A549 (cell line): ENCODE measurements at regions not wholly inside any gene's neighbourhood (a gene's known extent, or its start where the extent isn't known, plus 50 kb on each side); places are given as distances from the start of the nearest gene placed in this dataset.

Source experiments
- ATAC-seq, 2 experiments: fragments of 200-7000 bp in 1 of 2; fragments of >200 bp in 1 of 2; cut with Nextera tagmentation in 1 of 2; cut with Tn5 transposase in 1 of 2; 3 replicates each; pipeline versions ENCODE4 v1.8.0 to v1.9.1; 2018 to 2020; ENCODE audit warnings: mild to moderate bottlenecking in 1 of 2, moderate library complexity in 1 of 2
- CTCF ChIA-PET: fragments of 300-600 bp; sonication (Branson Sonifier 250); formaldehyde crosslinking; extraction: SDS; loops from one replicate; lab custom pipeline; 2021; ENCODE audit warnings: antibody characterized with exemption, inconsistent platforms; lab: Yijun Ruan, JAX
- POLR2A ChIA-PET: fragments of 350-600 bp; formaldehyde crosslinking; extraction: SDS; loops from one replicate; lab custom pipeline; 2021; ENCODE audit warnings: antibody characterized with exemption, inconsistent platforms; lab: Yijun Ruan, JAX
- DNase-seq, 2 experiments: peaks; one replicate each; pipeline versions ENCODE4 v3.0.0 to v3.0.0-alpha.2; 2011 to 2016; ENCODE audit warnings: low read depth in 1 of 2, low spot score in 1 of 2
- FAIRE-seq: peaks from 2 replicates; lab custom pipeline; 2011; peaks lifted over from hg19 to GRCh38; lab: Jason Lieb, UNC
- H3K27ac ChIP-seq, 2 experiments: fragments of >200 bp; sonication (Bioruptor Twin); formaldehyde crosslinking; 3 replicates each; pipeline ENCODE4 v1.5.1; 2016 to 2017
- H3K4me1 ChIP-seq: fragments of >200 bp; sonication (Bioruptor Twin); formaldehyde crosslinking; 3 replicates; pipeline ENCODE4 v1.6.1; 2016
- H3K4me2 ChIP-seq: fragments of >200 bp; sonication (Bioruptor Twin); formaldehyde crosslinking; 3 replicates; pipeline ENCODE4 v1.6.1; 2016
- H3K4me3 ChIP-seq: fragments of >200 bp; sonication (Bioruptor Twin); formaldehyde crosslinking; 3 replicates; pipeline ENCODE4 v1.5.1; 2016
- H3K9me3 ChIP-seq: fragments of >200 bp; sonication (Bioruptor Twin); formaldehyde crosslinking; 3 replicates; pipeline ENCODE4 v1.6.1; 2016
- CBX8 ChIP-seq: fragments of 200-600 bp; sonication (generic); IDR thresholded peaks from 2 replicates; pipeline ENCODE4 v1.6.1; 2016
- CEBPB ChIP-seq, 2 experiments: fragments of >200 bp in 1 of 2; sonication (Bioruptor Twin) in 1 of 2; formaldehyde crosslinking in 1 of 2; IDR thresholded peaks; 2 replicates each; pipeline ENCODE4 v1.6.1; 2012 to 2016
- CHD2 ChIP-seq: fragments of 150-350 bp; IDR thresholded peaks from 2 replicates; pipeline ENCODE4 v1.6.1; 2014; ENCODE audit warnings: low read length; ENCODE audit not compliant: partially characterized antibody
- CHD4 ChIP-seq: fragments of 200-600 bp; sonication (generic); IDR thresholded peaks from 2 replicates; pipeline ENCODE4 v1.6.1; 2016; ENCODE audit warnings: antibody characterized with exemption, mild to moderate bottlenecking, borderline replicate concordance
- CTCF ChIP-seq: fragments of >200 bp; sonication (Bioruptor Twin); formaldehyde crosslinking; IDR thresholded peaks from 3 replicates; pipeline ENCODE4 v1.5.1; 2016
- FOSB ChIP-seq: fragments of 250-450 bp; sonication (Bioruptor Pico); IDR thresholded peaks from 2 replicates; pipeline ENCODE4 v1.5.0; 2020; ENCODE audit warnings: mild to moderate bottlenecking, moderate library complexity
- FOSL2 ChIP-seq, 2 experiments: fragments of 450-650 bp in 1 of 2; fragments of >200 bp in 1 of 2; sonication (Bioruptor Twin) in 1 of 2; formaldehyde crosslinking; IDR thresholded peaks; 2 replicates each; pipeline versions ENCODE4 v1.5.0 to v1.6.1; 2016 to 2020; ENCODE audit warnings: mild to moderate bottlenecking in 1 of 2, moderate library complexity in 1 of 2
- FOXS1 ChIP-seq: fragments of 250-450 bp; sonication (Bioruptor Pico); IDR thresholded peaks from 2 replicates; pipeline ENCODE4 v1.5.0; 2020; ENCODE audit warnings: mild to moderate bottlenecking, moderate library complexity
- HDAC2 ChIP-seq: fragments of 200-600 bp; sonication (generic); IDR thresholded peaks from 2 replicates; pipeline ENCODE4 v1.6.1; 2016
- HES2 ChIP-seq: fragments of >200 bp; sonication (Bioruptor Twin); formaldehyde crosslinking; IDR thresholded peaks from 2 replicates; pipeline ENCODE4 v1.6.1; 2016
- HEYL ChIP-seq: fragments of 250-450 bp; sonication (Bioruptor Pico); IDR thresholded peaks from 2 replicates; pipeline ENCODE4 v1.8.0; 2021; ENCODE audit warnings: mild to moderate bottlenecking, moderate library complexity
- HOXB13 ChIP-seq: fragments of 250-450 bp; sonication (Bioruptor Pico); IDR thresholded peaks from 2 replicates; pipeline ENCODE4 v1.5.0; 2020; ENCODE audit warnings: low read depth, mild to moderate bottlenecking, moderate library complexity
- KDM1A ChIP-seq: fragments of 200-600 bp; sonication (generic); IDR thresholded peaks from 2 replicates; pipeline ENCODE4 v1.6.1; 2016; ENCODE audit warnings: low read depth, mild to moderate bottlenecking
- KDM5A ChIP-seq: fragments of 200-600 bp; sonication (generic); IDR thresholded peaks from 2 replicates; pipeline ENCODE4 v1.6.1; 2016; ENCODE audit warnings: antibody characterized with exemption, mild to moderate bottlenecking
- MAZ ChIP-seq: fragments of 150-350 bp; IDR thresholded peaks from 2 replicates; pipeline ENCODE4 v1.6.1; 2014; ENCODE audit warnings: antibody characterized with exemption, low read depth, low read length, borderline replicate concordance
- NR3C1 ChIP-seq: fragments of >200 bp; sonication (Bioruptor Twin); formaldehyde crosslinking; IDR thresholded peaks from 3 replicates; pipeline ENCODE4 v1.6.1; 2017
- PHF8 ChIP-seq: fragments of 200-600 bp; sonication (generic); IDR thresholded peaks from 2 replicates; pipeline ENCODE4 v1.6.1; 2016; ENCODE audit warnings: low read depth, mild to moderate bottlenecking, antibody characterized with exemption, moderate library complexity, borderline replicate concordance
- POLR2A ChIP-seq: IDR thresholded peaks from 2 replicates; pipeline ENCODE4 v1.6.1; 2012; ENCODE audit warnings: mild to moderate bottlenecking, low read length
- POLR2AphosphoS2 ChIP-seq: conservative IDR thresholded peaks from 2 replicates; pipeline ENCODE4 v1.6.1; 2012; ENCODE audit warnings: low read length, improper control_type of control experiment, inconsistent platforms
- RARB ChIP-seq: fragments of 250-450 bp; sonication (Bioruptor Pico); IDR thresholded peaks from 2 replicates; pipeline ENCODE4 v1.8.0; 2021; ENCODE audit warnings: mild to moderate bottlenecking, moderate library complexity
- RCOR1 ChIP-seq: fragments of 150-350 bp; IDR thresholded peaks from 2 replicates; pipeline ENCODE4 v1.6.1; 2014; ENCODE audit warnings: antibody characterized with exemption, low read length, low read depth
- REST ChIP-seq: fragments of 200-600 bp; sonication (generic); IDR thresholded peaks from 2 replicates; pipeline ENCODE4 v1.6.1; 2016; ENCODE audit warnings: antibody characterized with exemption, mild to moderate bottlenecking, moderate library complexity
- SMC3 ChIP-seq: fragments of >200 bp; sonication (Bioruptor Twin); formaldehyde crosslinking; IDR thresholded peaks from 3 replicates; pipeline ENCODE4 v1.6.1; 2018; ENCODE audit warnings: inconsistent platforms
- SREBF2 ChIP-seq: fragments of 450-650 bp; IDR thresholded peaks from 2 replicates; pipeline ENCODE4 v1.6.1; 2014; ENCODE audit warnings: mild to moderate bottlenecking, moderate library complexity
- TP53 ChIP-seq: fragments of 250-450 bp; sonication (Bioruptor Pico); IDR thresholded peaks from 2 replicates; pipeline ENCODE4 v1.5.0; 2021; ENCODE audit warnings: mild to moderate bottlenecking, moderate library complexity
- USF2 ChIP-seq: fragments of 450-650 bp; IDR thresholded peaks from 2 replicates; pipeline ENCODE4 v1.6.1; 2014; ENCODE audit warnings: antibody characterized with exemption
- ZSCAN20 ChIP-seq: fragments of 250-450 bp; sonication (Bioruptor Pico); IDR thresholded peaks from 2 replicates; pipeline ENCODE4 v1.8.0; 2022; ENCODE audit warnings: mild to moderate bottlenecking, moderate library complexity
- WGBS: methylation state at CpG from one replicate; pipeline ENCODE4 v1.1.6; 2017; ENCODE audit errors: missing lambda C conversion rate; 5-methylcytosine and 5-hydroxymethylcytosine counted together

GRCh38 chr9:106773750-106774149 is 89.2 kb upstream of the ZNF462 start:
- Histone ChIP-seq H3K4me2 (no peak overlapping the region), H3K4me1 (no peaks in the 10 kb centered on the region), H3K4me3 (no peak overlapping the region), H3K27ac (no peak overlapping the region), H3K9me3 (no peaks in the 10 kb centered on the region)
- no peak for TF ChIP-seq CBX8
- TF ChIP-seq POLR2AphosphoS2: no peak
- no peak for TF ChIP-seq FOXS1 (CRISPR knock-in tag)
- no peak for TF ChIP-seq RARB (CRISPR knock-in tag)
- no peak for TF ChIP-seq ZSCAN20 (CRISPR knock-in tag)
- TF ChIP-seq REST: no peak
- TF ChIP-seq KDM5A: no peak
- TF ChIP-seq TP53 (CRISPR knock-in tag): no peak
- no peak for TF ChIP-seq HOXB13 (CRISPR knock-in tag)
- TF ChIP-seq FOSB (CRISPR knock-in tag): no peak
- TF ChIP-seq USF2: no peak
- no peak for TF ChIP-seq HEYL (CRISPR knock-in tag)
- TF ChIP-seq HDAC2: no peak
- no peak for TF ChIP-seq POLR2A
- no peak for TF ChIP-seq HES2
- TF ChIP-seq SREBF2: no peak
- FAIRE-seq (no peak), DNase-seq (no peak), ATAC-seq (no peak)
- POLR2A ChIA-PET: no interaction called here
- CTCF ChIA-PET: no interaction called here
- WGBS: 27% methylated on average over 7 of the region's 7 CpGs

GRCh38 chr9:106775960-106776359 is 87.0 kb upstream of the ZNF462 start:
- H3K27ac ChIP-seq: no peak overlapping the region
- H3K4me1 ChIP-seq: no peaks in the 10 kb centered on the region
- H3K4me3 ChIP-seq: no peak overlapping the region
- ATAC-seq (no peak), DNase-seq (no peak), FAIRE-seq (no peak)
- TF ChIP-seq FOSL2 (IDR thresholded peaks at IDR 0.05) (no peak), FOSL2 (CRISPR knock-in tag; IDR thresholded peaks at IDR 0.05) (0 out of 2 replicates have a peak, but pooled peaks have one; percentile 23), HOXB13 (CRISPR knock-in tag) (no peak)
- CTCF ChIA-PET: interaction anchor here (1.3 to 1.4 kb wide), 2 partner anchors 21 to 22 kb away, joined by 3 read pairs; no protein-coding TSS in a partner anchor
- WGBS: 1% methylated on average over 3 of the region's 3 CpGs
- POLR2A ChIA-PET: no interaction called here
- no peaks in the 10 kb centered on the region for H3K9me3 ChIP-seq
- no peak overlapping the region for H3K4me2 ChIP-seq

- ChIA-PET CTCF (no interaction called here), POLR2A (no interaction called here)
- Histone ChIP-seq H3K4me2 (no peak overlapping the region), H3K9me3 (no peaks in the 10 kb centered on the region), H3K4me1 (no peaks in the 10 kb centered on the region), H3K4me3 (no peak overlapping the region), H3K27ac (no peak overlapping the region)
- FAIRE-seq: no peak
- no peak for DNase-seq
- ATAC-seq: no peak
- no peak for TF ChIP-seq HDAC2
- no peak for TF ChIP-seq PHF8
- TF ChIP-seq TP53 (CRISPR knock-in tag): no peak
- no peak for TF ChIP-seq CTCF
- TF ChIP-seq MAZ: no peak
- no peak for TF ChIP-seq POLR2A
- TF ChIP-seq FOXS1 (CRISPR knock-in tag): no peak
- no peak for TF ChIP-seq RCOR1
- TF ChIP-seq CHD2: no peak
- no peak for TF ChIP-seq HEYL (CRISPR knock-in tag)
- no peak for TF ChIP-seq KDM1A
- no peak for TF ChIP-seq NR3C1
- TF ChIP-seq CEBPB (IDR thresholded peaks at IDR 0.05): no peak
- TF ChIP-seq CHD4: no peak
- TF ChIP-seq KDM5A: no peak
- no peak for TF ChIP-seq SMC3
- no peak for TF ChIP-seq ZSCAN20 (CRISPR knock-in tag)
Observed at GRCh38 chr9:106779796-106780195, 83.2 kb upstream of the ZNF462 start.
